Trophoblast cell (in vitro differentiated cells and primary cell): ENCODE measurements at regions not wholly inside any gene's neighbourhood (a gene's known extent, or its start where the extent isn't known, plus 50 kb on each side); places are given as distances from the start of the nearest gene placed in this dataset.

Experiments used
- DNase-seq, 2 donors: peaks; one replicate each; pipeline ENCODE4 v3.0.0-alpha.2; 2016
- H2AFZ ChIP-seq: 2 replicates; pipeline ENCODE4 v1.6.1; 2013; ENCODE audit warnings: low read length, moderate library complexity, mild to moderate bottlenecking; ENCODE audit not compliant: insufficient read depth, poor library complexity
- H2AK5ac ChIP-seq: 2 replicates; pipeline ENCODE4 v1.6.1; 2013; ENCODE audit warnings: mild to moderate bottlenecking, low read length
- H2BK120ac ChIP-seq: 2 replicates; pipeline ENCODE4 v1.6.1; 2013; ENCODE audit warnings: low read length, mild to moderate bottlenecking, moderate library complexity; ENCODE audit not compliant: insufficient read depth, poor library complexity
- H2BK12ac ChIP-seq: 2 replicates; pipeline ENCODE4 v1.6.1; 2013; ENCODE audit warnings: mild to moderate bottlenecking, low read length, moderate library complexity
- H2BK5ac ChIP-seq: 2 replicates; pipeline ENCODE4 v1.6.1; 2013; ENCODE audit warnings: low read length, low read depth, moderate library complexity, mild to moderate bottlenecking; ENCODE audit not compliant: poor library complexity
- H3K14ac ChIP-seq: 2 replicates; pipeline ENCODE4 v1.6.1; 2013; ENCODE audit warnings: mild to moderate bottlenecking, low read length
- H3K18ac ChIP-seq: 2 replicates; pipeline ENCODE4 v1.6.1; 2013; ENCODE audit warnings: mild to moderate bottlenecking, low read length
- H3K23ac ChIP-seq: 2 replicates; pipeline ENCODE4 v1.6.1; 2013; ENCODE audit warnings: low read length
- H3K27ac ChIP-seq: 2 replicates; pipeline ENCODE4 v1.5.1; 2013; ENCODE audit warnings: low read depth, mild to moderate bottlenecking, inconsistent platforms, low read length, moderate library complexity
- H3K27me3 ChIP-seq: 2 replicates; pipeline ENCODE4 v1.6.1; 2013; ENCODE audit warnings: inconsistent platforms, mild to moderate bottlenecking, low read length, moderate library complexity; ENCODE audit not compliant: insufficient read depth
- H3K36me3 ChIP-seq, 2 experiments: 1 replicate in 1 of 2; 2 replicates in 1 of 2; pipeline ENCODE4 v1.6.1; 2013; ENCODE audit warnings: low read length in 2 of 2, mild to moderate bottlenecking in 2 of 2, moderate library complexity in 1 of 2; ENCODE audit not compliant: insufficient read depth in 2 of 2, control insufficient read depth in 1 of 2
- H3K4ac ChIP-seq: 2 replicates; pipeline ENCODE4 v1.6.1; 2013; ENCODE audit warnings: low read depth, mild to moderate bottlenecking, low read length, moderate library complexity
- H3K4me1 ChIP-seq, 2 experiments: 1 replicate in 1 of 2; 2 replicates in 1 of 2; pipeline ENCODE4 v1.6.1; 2013; ENCODE audit warnings: low read length in 2 of 2, mild to moderate bottlenecking in 2 of 2, moderate library complexity in 1 of 2; ENCODE audit not compliant: insufficient read depth in 2 of 2, control insufficient read depth in 1 of 2
- H3K4me2 ChIP-seq: 2 replicates; pipeline ENCODE4 v1.6.1; 2013; ENCODE audit warnings: inconsistent platforms, mild to moderate bottlenecking, low read length, moderate library complexity
- H3K4me3 ChIP-seq: 2 replicates; pipeline ENCODE4 v1.5.1; 2013; ENCODE audit warnings: mild to moderate bottlenecking, low read depth, low read length, inconsistent platforms
- H3K79me1 ChIP-seq: one replicate; pipeline ENCODE4 v1.6.1; 2013; ENCODE audit warnings: low read length
- H3K79me2 ChIP-seq: 2 replicates; pipeline ENCODE4 v1.6.1; 2013; ENCODE audit warnings: low read length, mild to moderate bottlenecking; ENCODE audit not compliant: control insufficient read depth, insufficient read depth, poor library complexity
- H3K9ac ChIP-seq: 2 replicates; pipeline ENCODE4 v1.6.1; 2013; ENCODE audit warnings: mild to moderate bottlenecking, low read length
- H3K9me3 ChIP-seq: 2 replicates; pipeline ENCODE4 v1.6.1; 2013; ENCODE audit warnings: low read depth, mild to moderate bottlenecking, control low read depth, inconsistent platforms, low read length; ENCODE audit not compliant: insufficient read depth
- H4K12ac ChIP-seq: 2 replicates; pipeline ENCODE4 v1.6.1; 2013; ENCODE audit warnings: low read depth, mild to moderate bottlenecking, low read length, moderate library complexity
- H4K8ac ChIP-seq: 2 replicates; pipeline ENCODE4 v1.6.1; 2013; ENCODE audit warnings: low read depth, mild to moderate bottlenecking, low read length, moderate library complexity
- H4K91ac ChIP-seq: one replicate; pipeline ENCODE4 v1.6.1; 2013; ENCODE audit warnings: low read depth, mild to moderate bottlenecking, low read length, moderate library complexity
- WGBS: extraction: QIAGEN DNeasy Blood & Tissue Kit; methylation state at CpG from one replicate; pipeline ENCODE4 v1.1.7; 2013; ENCODE audit warnings: missing lambda C conversion rate; ENCODE audit not compliant: insufficient read length, insufficient coverage; ENCODE audit errors: extremely low coverage; 5-methylcytosine and 5-hydroxymethylcytosine counted together

- H4K12ac ChIP-seq = no peak overlapping the region
- no peak overlapping the region for H2BK5ac ChIP-seq
- no peak overlapping the region for H2BK120ac ChIP-seq
- H3K27ac ChIP-seq = no peak overlapping the region
- no peak overlapping the region for H3K4ac ChIP-seq
- no peak overlapping the region for H2AK5ac ChIP-seq
- H3K9me3 ChIP-seq = no peaks in the 10 kb centered on the region
- no peak overlapping the region for H4K8ac ChIP-seq
- H3K4me3 ChIP-seq = no peak overlapping the region
- no CpG with 5 or more reads among the region's 5 CpGs for WGBS
- H3K79me1 ChIP-seq = no peaks in the 10 kb centered on the region
- H3K9ac ChIP-seq = no peak overlapping the region
- H2BK12ac ChIP-seq = no peak overlapping the region
- no peak overlapping the region for H3K4me2 ChIP-seq
- H3K4me1 ChIP-seq = no peaks in the 10 kb centered on the region
- H3K27me3 ChIP-seq = no peaks in the 10 kb centered on the region
- no peaks in the 10 kb centered on the region for H3K36me3 ChIP-seq
- no peak overlapping the region for H3K14ac ChIP-seq
- no peak overlapping the region for H3K18ac ChIP-seq
- DNase-seq = no peak
- H2AFZ ChIP-seq = no peak overlapping the region
- H3K23ac ChIP-seq = no peak overlapping the region
- H4K91ac ChIP-seq = no peak overlapping the region
- no peaks in the 10 kb centered on the region for H3K79me2 ChIP-seq
Measured at GRCh38 chr9:118782790-118783463, 586.3 kb downstream of the BRINP1 start.

GRCh38 chr9:118784033-118784432 is 585.2 kb downstream of the BRINP1 start:
- Histone ChIP-seq H4K8ac (no peak overlapping the region), H3K4me1 (no peaks in the 10 kb centered on the region), H3K4me3 (no peak overlapping the region), H3K36me3 (no peaks in the 10 kb centered on the region), H3K79me1 (no peaks in the 10 kb centered on the region), H2AFZ (no peak overlapping the region), H2BK5ac (no peak overlapping the region), H3K9ac (no peak overlapping the region), H3K18ac (no peak overlapping the region), H3K79me2 (no peaks in the 10 kb centered on the region), H2BK120ac (no peak overlapping the region), H3K27me3 (no peaks in the 10 kb centered on the region), H4K12ac (no peak overlapping the region), H3K27ac (no peak overlapping the region), H3K4ac (no peak overlapping the region), H4K91ac (no peak overlapping the region), H3K9me3 (no peaks in the 10 kb centered on the region), H2BK12ac (no peak overlapping the region), H3K14ac (no peak overlapping the region), H3K23ac (no peak overlapping the region), H2AK5ac (no peak overlapping the region), H3K4me2 (no peak overlapping the region)
- no CpG with 5 or more reads among the region's 3 CpGs for WGBS
- no peak for DNase-seq

GRCh38 chr9:118785456-118785855 is 583.8 kb downstream of the BRINP1 start:
- no peak overlapping the region for H4K8ac ChIP-seq
- no peak overlapping the region for H3K23ac ChIP-seq
- no peak for DNase-seq
- no peak overlapping the region for H3K4me3 ChIP-seq
- no peak overlapping the region for H2AK5ac ChIP-seq
- H3K9me3 ChIP-seq = no peaks in the 10 kb centered on the region
- H4K91ac ChIP-seq = no peak overlapping the region
- H3K27ac ChIP-seq = no peak overlapping the region
- no peak overlapping the region for H2AFZ ChIP-seq
- H3K79me2 ChIP-seq = no peaks in the 10 kb centered on the region
- no peak overlapping the region for H3K4ac ChIP-seq
- H2BK5ac ChIP-seq = no peak overlapping the region
- no peaks in the 10 kb centered on the region for H3K4me1 ChIP-seq
- no peak overlapping the region for H3K14ac ChIP-seq
- H3K36me3 ChIP-seq = no peaks in the 10 kb centered on the region
- H3K27me3 ChIP-seq = no peaks in the 10 kb centered on the region
- no peak overlapping the region for H3K4me2 ChIP-seq
- WGBS = no CpG with 5 or more reads among the region's 7 CpGs
- no peaks in the 10 kb centered on the region for H3K79me1 ChIP-seq
- H3K9ac ChIP-seq = no peak overlapping the region
- H2BK12ac ChIP-seq = no peak overlapping the region
- H3K18ac ChIP-seq = no peak overlapping the region
- no peak overlapping the region for H2BK120ac ChIP-seq
- no peak overlapping the region for H4K12ac ChIP-seq

- Histone ChIP-seq H3K79me2 (no peaks in the 10 kb centered on the region), H3K4me1 (no peaks in the 10 kb centered on the region), H4K8ac (no peak overlapping the region), H3K18ac (no peak overlapping the region), H3K23ac (no peak overlapping the region), H2AFZ (no peak overlapping the region), H3K4me2 (no peak overlapping the region), H3K36me3 (no peaks in the 10 kb centered on the region), H3K4me3 (no peak overlapping the region), H3K79me1 (no peaks in the 10 kb centered on the region), H3K9me3 (no peaks in the 10 kb centered on the region), H3K27me3 (no peaks in the 10 kb centered on the region), H3K14ac (no peak overlapping the region), H2AK5ac (no peak overlapping the region), H4K12ac (no peak overlapping the region), H2BK120ac (no peak overlapping the region), H3K27ac (no peak overlapping the region), H4K91ac (no peak overlapping the region), H2BK12ac (no peak overlapping the region), H2BK5ac (no peak overlapping the region), H3K9ac (no peak overlapping the region), H3K4ac (no peak overlapping the region)
- no peak for DNase-seq
- WGBS = no CpG with 5 or more reads among the region's 3 CpGs
Measured at GRCh38 chr9:118786877-118787276, 582.4 kb downstream of the BRINP1 start.
